IPS-15b (cell line): ENCODE measurements at regions not wholly inside any gene's neighbourhood (a gene's known extent, or its start where the extent isn't known, plus 50 kb on each side); places are given as distances from the start of the nearest gene placed in this dataset.
A peak's percentile ranks its signal among the peaks of the same experiment; 100 is the strongest.
"Not testable (repeated sequence)": the region's sequence is repeated elsewhere in the genome, so short reads cannot be mapped to it uniquely, and the experiment has no call there.

Experiments used
- H3K27me3 ChIP-seq: one replicate; pipeline ENCODE4 v1.6.1; 2013; ENCODE audit warnings: low read length; ENCODE audit not compliant: control insufficient read depth, insufficient read depth
- H3K36me3 ChIP-seq: one replicate; pipeline ENCODE4 v1.6.1; 2013; ENCODE audit warnings: low read length; ENCODE audit not compliant: control insufficient read depth, insufficient read depth
- H3K4me1 ChIP-seq: one replicate; pipeline ENCODE4 v1.6.1; 2013; ENCODE audit warnings: mild to moderate bottlenecking, low read length; ENCODE audit not compliant: control insufficient read depth, insufficient read depth
- H3K4me3 ChIP-seq: one replicate; pipeline ENCODE4 v1.5.1; 2013; ENCODE audit warnings: low read depth, low read length
- H3K9ac ChIP-seq: one replicate; pipeline ENCODE4 v1.6.1; 2013; ENCODE audit warnings: low read depth, mild to moderate bottlenecking, low read length
- H3K9me3 ChIP-seq: one replicate; pipeline ENCODE4 v1.6.1; 2013; ENCODE audit warnings: mild to moderate bottlenecking, low read length; ENCODE audit not compliant: control insufficient read depth, insufficient read depth

GRCh38 chr15:26259581-26259980 is 396.5 kb upstream of the ATP10A start:
- Histone ChIP-seq H3K9me3 (no peaks in the 10 kb centered on the region), H3K9ac (no peak overlapping the region), H3K36me3 (no peaks in the 10 kb centered on the region), H3K27me3 (no peaks in the 10 kb centered on the region), H3K4me1 (peaks cover 2% of the 10 kb centered on the region), H3K4me3 (no peak overlapping the region)

GRCh38 chr15:26244782-26245181 is 381.7 kb upstream of the ATP10A start:
- not testable (repeated sequence) for H3K27me3 ChIP-seq, H3K9me3 ChIP-seq, H3K4me3 ChIP-seq, H3K9ac ChIP-seq, H3K36me3 ChIP-seq
- peaks cover 15% of the 10 kb centered on the region for H3K4me1 ChIP-seq

GRCh38 chr15:26243382-26243781 is 380.3 kb upstream of the ATP10A start:
- H3K4me1 ChIP-seq: peaks cover 15% of the 10 kb centered on the region
- no peak overlapping the region for H3K9ac ChIP-seq
- no peaks in the 10 kb centered on the region for H3K27me3 ChIP-seq

GRCh38 chr15:26242565-26243071 is 379.5 kb upstream of the ATP10A start:
- H3K27me3 ChIP-seq: no peaks in the 10 kb centered on the region
- no peaks in the 10 kb centered on the region for H3K36me3 ChIP-seq
- no peak overlapping the region for H3K9ac ChIP-seq
- no peaks in the 10 kb centered on the region for H3K9me3 ChIP-seq
- H3K4me1 ChIP-seq: peaks cover 15% of the 10 kb centered on the region
- peak overlapping the region; percentile 21 for H3K4me3 ChIP-seq

More at GRCh38 chr15:26243382-26243781, 380.3 kb upstream of the ATP10A start:
- H3K36me3 ChIP-seq: no peaks in the 10 kb centered on the region
- H3K9me3 ChIP-seq: no peaks in the 10 kb centered on the region
- H3K4me3 ChIP-seq: no peak overlapping the region

GRCh38 chr15:26235864-26236263 is 372.7 kb upstream of the ATP10A start:
- Histone ChIP-seq H3K4me1 (peaks cover 30% of the 10 kb centered on the region), H3K9me3 (no peaks in the 10 kb centered on the region), H3K36me3 (no peaks in the 10 kb centered on the region), H3K27me3 (no peaks in the 10 kb centered on the region), H3K4me3 (peak overlapping the region; percentile 16), H3K9ac (peak overlapping the region; percentile 28)

GRCh38 chr15:26234976-26235767 is 372.0 kb upstream of the ATP10A start:
- Histone ChIP-seq H3K27me3 (no peaks in the 10 kb centered on the region), H3K9me3 (no peaks in the 10 kb centered on the region), H3K4me1 (peaks cover 31% of the 10 kb centered on the region), H3K9ac (peak overlapping the region; percentile 28), H3K4me3 (peak overlapping the region; percentile 18), H3K36me3 (no peaks in the 10 kb centered on the region)

GRCh38 chr15:26232691-26233090 is 369.6 kb upstream of the ATP10A start:
- Histone ChIP-seq H3K36me3 (no peaks in the 10 kb centered on the region), H3K9ac (no peak overlapping the region), H3K4me3 (no peak overlapping the region), H3K9me3 (no peaks in the 10 kb centered on the region), H3K27me3 (no peaks in the 10 kb centered on the region), H3K4me1 (peaks cover 31% of the 10 kb centered on the region)

GRCh38 chr15:26231096-26231495 is 368.0 kb upstream of the ATP10A start:
- H3K27me3 ChIP-seq: no peaks in the 10 kb centered on the region

GRCh38 chr15:26224266-26224665 is 361.1 kb upstream of the ATP10A start:
- Histone ChIP-seq H3K4me1 (peaks cover 2% of the 10 kb centered on the region), H3K27me3 (no peaks in the 10 kb centered on the region), H3K9me3 (no peaks in the 10 kb centered on the region), H3K36me3 (no peaks in the 10 kb centered on the region), H3K4me3 (no peak overlapping the region), H3K9ac (no peak overlapping the region)

More at GRCh38 chr15:26231096-26231495, 368.0 kb upstream of the ATP10A start:
- Histone ChIP-seq H3K36me3 (no peaks in the 10 kb centered on the region), H3K9ac (no peak overlapping the region), H3K9me3 (no peaks in the 10 kb centered on the region), H3K4me1 (peaks cover 26% of the 10 kb centered on the region), H3K4me3 (no peak overlapping the region)

GRCh38 chr15:26223720-26224119 is 360.6 kb upstream of the ATP10A start:
- no peak overlapping the region for H3K4me3 ChIP-seq
- H3K9me3 ChIP-seq: no peaks in the 10 kb centered on the region
- H3K27me3 ChIP-seq: no peaks in the 10 kb centered on the region
- no peak overlapping the region for H3K9ac ChIP-seq
- no peaks in the 10 kb centered on the region for H3K36me3 ChIP-seq
- peaks cover 2% of the 10 kb centered on the region for H3K4me1 ChIP-seq

- peaks cover 2% of the 10 kb centered on the region for H3K4me1 ChIP-seq
- H3K9ac ChIP-seq: no peak overlapping the region
Observed at GRCh38 chr15:26222781-26223180, 359.7 kb upstream of the ATP10A start.

GRCh38 chr15:26217043-26217442 is 353.9 kb upstream of the ATP10A start:
- not testable (repeated sequence) for H3K4me1 ChIP-seq, H3K4me3 ChIP-seq, H3K27me3 ChIP-seq, H3K9ac ChIP-seq, H3K36me3 ChIP-seq, H3K9me3 ChIP-seq

More at GRCh38 chr15:26222781-26223180, 359.7 kb upstream of the ATP10A start:
- Histone ChIP-seq H3K4me3 (no peak overlapping the region), H3K36me3 (no peaks in the 10 kb centered on the region), H3K9me3 (no peaks in the 10 kb centered on the region), H3K27me3 (no peaks in the 10 kb centered on the region)
